ENCODE measurements at regions not wholly inside any gene's neighbourhood (a gene's known extent, or its start where the extent isn't known, plus 50 kb on each side); places are given as distances from the start of the nearest gene placed in this dataset.

- DNase-seq, result no peak
- in situ Hi-C loops (cut with HindIII; ENCODE audit: low pct_ligation_motif_present, low pct_unique_long_range_greater_than_20kb, low sequenced_read_pairs), result no loop called here
Observed at GRCh38 chr12:62130402-62130801, 129.8 kb upstream of the USP15 start.

- in situ Hi-C loops (cut with HindIII; ENCODE audit: low pct_ligation_motif_present, low pct_unique_long_range_greater_than_20kb, low sequenced_read_pairs), result no loop called here
- DNase-seq, result no peak
Observed at GRCh38 chr12:62130834-62131552, 129.2 kb upstream of the USP15 start.

DNA sequence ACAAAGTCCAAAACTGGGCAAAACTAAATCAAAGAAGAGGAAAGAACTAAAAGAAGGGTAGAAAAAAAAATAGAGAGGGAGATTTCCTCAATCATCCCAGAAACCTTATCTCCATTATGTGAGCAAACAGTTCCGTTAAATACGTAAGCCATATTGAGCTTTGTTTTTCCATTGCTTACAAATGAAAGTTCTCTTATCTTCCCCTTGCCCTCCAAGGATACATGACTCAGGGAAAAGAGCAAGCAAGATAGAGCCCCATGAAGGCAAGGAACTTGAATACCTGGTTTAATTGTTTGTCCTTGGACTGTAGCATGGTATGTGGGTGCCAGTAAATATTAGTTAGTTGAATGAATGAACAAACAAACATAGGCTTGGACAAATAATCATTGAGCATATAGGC lies 126.8 kb upstream of the USP15 start:
- no peak for DNase-seq
- in situ Hi-C loops (cut with HindIII; ENCODE audit: low pct_ligation_motif_present, low pct_unique_long_range_greater_than_20kb, low sequenced_read_pairs), result no loop called here

DNA sequence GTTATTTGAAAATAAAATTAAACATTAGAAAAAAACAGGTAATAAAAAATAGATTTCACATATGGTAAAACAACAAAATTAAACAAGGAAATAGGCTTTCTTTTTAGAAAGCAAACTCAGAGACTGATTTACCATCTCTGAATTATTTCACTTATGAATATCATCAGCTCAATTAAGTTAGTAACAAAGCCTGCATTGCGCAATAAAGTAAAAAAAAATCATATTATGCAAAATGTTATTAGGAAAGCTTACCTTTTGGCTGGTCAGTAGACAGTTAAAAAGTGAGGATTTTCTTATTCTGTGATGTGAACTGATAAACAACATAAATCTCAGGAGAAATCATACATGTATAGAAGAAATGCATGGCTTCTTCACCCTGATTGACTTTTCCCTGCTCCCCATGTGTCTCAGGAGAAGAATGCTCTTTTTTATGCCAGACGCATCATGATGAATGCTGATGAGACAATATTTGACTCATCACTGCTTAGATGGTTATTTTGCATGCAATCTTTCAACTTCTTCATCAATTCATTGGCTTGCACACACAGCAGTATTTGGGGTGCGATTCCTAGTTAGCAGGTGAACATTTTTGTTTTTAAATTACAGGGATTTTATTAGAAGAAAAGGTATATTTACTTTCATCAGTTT lies 124.5 kb upstream of the USP15 start:
- DNase-seq, result no peak
- in situ Hi-C loops (cut with HindIII; ENCODE audit: low pct_ligation_motif_present, low pct_unique_long_range_greater_than_20kb, low sequenced_read_pairs), result no loop called here

DNA sequence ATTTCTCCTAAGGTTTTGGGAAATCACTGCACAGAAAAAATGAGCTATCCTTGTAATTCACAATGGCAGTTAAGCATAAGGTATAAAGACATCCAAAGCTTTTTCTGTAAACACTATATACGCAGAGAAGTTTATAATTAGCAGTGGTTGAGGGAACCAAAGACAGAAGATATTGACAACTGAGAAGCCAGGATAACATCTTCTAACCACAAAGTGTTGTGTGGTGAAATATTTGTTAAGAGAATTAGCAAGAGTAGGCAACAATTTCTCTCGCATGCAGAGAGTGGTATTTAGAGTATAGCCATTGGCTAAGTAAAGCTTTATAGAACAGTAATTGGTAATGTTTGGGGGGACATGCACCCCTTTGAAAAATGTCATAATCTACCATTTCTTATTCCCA lies 123.7 kb upstream of the USP15 start:
- in situ Hi-C loops (cut with HindIII; ENCODE audit: low pct_ligation_motif_present, low pct_unique_long_range_greater_than_20kb, low sequenced_read_pairs), result no loop called here
- DNase-seq, result no peak

DNA sequence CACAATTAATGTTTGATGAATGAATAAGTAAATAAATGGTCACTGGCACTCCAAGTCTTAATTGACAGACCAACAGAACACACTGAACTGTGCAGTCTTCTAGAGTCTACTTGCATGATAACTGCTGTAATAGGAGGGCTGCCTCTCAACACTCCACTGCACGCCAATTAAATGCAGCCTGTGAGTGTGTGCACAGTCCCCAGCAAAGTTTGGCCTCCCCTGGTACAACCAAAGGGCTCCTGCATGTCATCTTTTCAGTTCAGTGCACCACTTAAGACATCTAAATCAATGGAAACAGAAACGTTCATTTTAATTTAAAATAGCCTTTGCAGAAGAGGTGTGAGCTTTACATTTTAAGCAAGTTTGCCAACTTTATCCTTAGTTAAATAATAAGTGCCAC lies 121.7 kb upstream of the USP15 start:
- DNase-seq, result no peak
- in situ Hi-C loops (cut with HindIII; ENCODE audit: low pct_ligation_motif_present, low pct_unique_long_range_greater_than_20kb, low sequenced_read_pairs), result no loop called here

DNA sequence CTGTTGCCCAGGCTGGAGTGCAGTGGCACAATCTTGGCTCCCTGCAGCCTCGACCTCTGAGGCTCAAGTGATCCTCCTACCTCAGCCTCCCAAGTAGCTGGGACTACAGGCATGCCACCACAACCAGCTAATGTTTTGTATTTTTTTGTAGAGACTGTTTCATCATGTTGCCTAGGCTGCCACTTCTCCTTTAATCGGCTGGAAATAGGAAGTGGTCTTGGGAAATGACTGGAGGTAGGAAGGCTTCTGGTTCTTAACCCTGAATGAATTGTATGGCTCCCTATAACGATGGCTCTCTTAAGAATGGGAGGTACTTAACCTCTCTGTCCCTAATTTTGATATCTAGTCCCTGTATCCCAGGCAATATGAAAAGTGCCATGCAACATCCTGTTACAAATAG lies 113.9 kb upstream of the USP15 start:
- no peak for DNase-seq
- in situ Hi-C loops (cut with HindIII; ENCODE audit: low pct_ligation_motif_present, low pct_unique_long_range_greater_than_20kb, low sequenced_read_pairs), result no loop called here

DNA sequence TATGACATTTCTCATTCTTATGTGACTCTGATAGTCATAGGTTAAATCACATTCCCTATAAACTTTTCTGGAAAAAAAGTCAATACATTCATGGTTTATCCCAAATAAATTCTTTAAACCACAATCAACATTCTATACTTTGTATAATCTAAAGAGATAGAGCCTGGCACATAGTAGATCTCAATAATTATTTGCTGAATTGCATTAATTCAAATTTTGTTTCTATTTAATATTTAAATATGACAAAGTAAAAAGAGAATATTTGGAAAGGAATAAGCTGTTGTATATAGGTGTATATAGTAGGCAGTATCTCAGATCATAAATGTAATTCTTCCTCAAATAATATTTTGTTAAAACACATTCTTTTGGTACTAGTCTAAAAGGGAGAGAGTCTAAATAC lies 102.2 kb upstream of the USP15 start:
- no peak for DNase-seq
- in situ Hi-C loops (cut with HindIII; ENCODE audit: low pct_ligation_motif_present, low pct_unique_long_range_greater_than_20kb, low sequenced_read_pairs), result no loop called here

GRCh38 chr12:62158461-62159360 lies 101.5 kb upstream of the USP15 start:
- in situ Hi-C loops (cut with HindIII; ENCODE audit: low pct_ligation_motif_present, low pct_unique_long_range_greater_than_20kb, low sequenced_read_pairs), result no loop called here
- DNase-seq, result no peak

DNA sequence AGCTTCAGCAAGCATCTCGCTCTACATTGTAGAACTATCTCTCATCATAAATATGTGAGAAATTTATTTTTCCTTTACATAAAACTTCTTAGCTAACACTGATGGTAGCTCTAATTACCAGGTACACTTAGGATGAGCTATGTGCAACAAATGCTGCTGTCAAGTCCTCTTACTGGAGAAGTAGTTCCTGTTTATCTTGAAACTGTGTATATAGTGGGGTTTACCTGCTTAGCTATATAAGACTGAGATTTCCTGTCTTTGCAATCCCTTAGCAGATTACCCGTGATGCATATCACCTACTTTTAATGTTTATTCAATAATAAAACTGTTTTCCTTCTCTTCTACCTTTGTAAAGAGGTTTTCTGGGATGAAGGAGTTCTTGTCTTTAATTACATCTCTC lies 98.0 kb upstream of the USP15 start:
- in situ Hi-C loops (cut with HindIII; ENCODE audit: low pct_ligation_motif_present, low pct_unique_long_range_greater_than_20kb, low sequenced_read_pairs), result no loop called here
- no peak for DNase-seq

DNA sequence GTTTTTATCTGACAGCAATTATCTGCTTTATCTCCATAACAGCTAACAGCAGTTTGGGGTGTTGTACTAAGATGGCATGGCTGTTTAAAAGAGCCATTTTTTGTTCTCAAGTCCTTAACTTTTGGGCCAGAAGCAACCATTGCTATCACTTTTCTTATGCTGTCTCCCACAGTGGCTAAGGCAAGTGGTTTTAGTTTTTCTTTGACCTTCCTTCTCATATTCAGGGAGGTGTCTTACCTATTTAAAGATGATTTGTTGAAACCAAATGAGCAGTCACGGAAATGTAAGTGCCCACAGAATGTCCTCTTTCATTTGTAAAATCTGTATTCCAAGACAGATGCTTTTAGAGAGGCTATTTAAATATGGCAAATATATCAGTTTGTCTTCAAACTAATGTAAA lies 96.8 kb upstream of the USP15 start:
- no peak for DNase-seq
- in situ Hi-C loops (cut with HindIII; ENCODE audit: low pct_ligation_motif_present, low pct_unique_long_range_greater_than_20kb, low sequenced_read_pairs), result no loop called here

- no peak for DNase-seq
- in situ Hi-C loops (cut with HindIII; ENCODE audit: low pct_ligation_motif_present, low pct_unique_long_range_greater_than_20kb, low sequenced_read_pairs), result no loop called here
Observed at GRCh38 chr12:62164036-62164435, 96.2 kb upstream of the USP15 start.

DNA sequence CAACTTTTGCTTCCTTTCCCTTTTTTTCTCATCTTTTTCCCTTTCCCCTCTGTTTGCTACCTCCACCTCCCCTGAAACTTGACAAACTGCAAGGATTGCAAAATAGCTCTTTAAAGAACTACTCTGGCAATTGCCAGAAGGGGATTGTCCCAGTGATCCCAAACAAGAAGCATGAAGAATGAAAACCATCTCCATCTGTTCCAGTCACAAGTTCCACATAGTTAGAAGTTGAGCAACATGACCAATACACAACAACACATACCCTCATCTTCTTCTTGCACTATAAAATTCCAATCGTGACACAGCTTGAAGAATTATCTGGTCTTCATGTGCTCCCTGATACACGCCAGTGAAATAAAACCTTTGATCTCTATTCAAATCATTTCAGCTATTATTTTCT lies 93.7 kb upstream of the USP15 start:
- DNase-seq, result no peak
- in situ Hi-C loops (cut with HindIII; ENCODE audit: low pct_ligation_motif_present, low pct_unique_long_range_greater_than_20kb, low sequenced_read_pairs), result no loop called here

DNA sequence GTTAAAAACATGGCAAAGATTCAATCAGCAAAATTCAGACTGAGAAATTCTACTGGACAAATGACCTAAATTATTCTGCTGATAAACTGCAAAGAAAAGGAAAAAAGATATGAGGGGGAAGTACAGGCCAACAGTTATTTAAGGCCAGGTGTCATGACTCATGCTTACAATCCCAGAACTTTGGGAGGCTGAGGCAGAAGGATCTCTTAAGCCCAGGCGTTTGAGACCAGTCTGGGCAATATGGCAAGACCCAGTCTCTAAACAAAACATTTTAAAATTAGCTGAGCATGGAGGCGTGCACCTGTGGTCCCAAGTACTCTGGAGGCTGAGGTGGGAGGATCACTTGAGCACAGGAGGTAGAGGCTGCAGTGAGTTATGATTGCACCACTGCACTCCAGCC lies 91.8 kb upstream of the USP15 start:
- in situ Hi-C loops (cut with HindIII; ENCODE audit: low pct_ligation_motif_present, low pct_unique_long_range_greater_than_20kb, low sequenced_read_pairs), result no loop called here
- DNase-seq, result no peak

DNA sequence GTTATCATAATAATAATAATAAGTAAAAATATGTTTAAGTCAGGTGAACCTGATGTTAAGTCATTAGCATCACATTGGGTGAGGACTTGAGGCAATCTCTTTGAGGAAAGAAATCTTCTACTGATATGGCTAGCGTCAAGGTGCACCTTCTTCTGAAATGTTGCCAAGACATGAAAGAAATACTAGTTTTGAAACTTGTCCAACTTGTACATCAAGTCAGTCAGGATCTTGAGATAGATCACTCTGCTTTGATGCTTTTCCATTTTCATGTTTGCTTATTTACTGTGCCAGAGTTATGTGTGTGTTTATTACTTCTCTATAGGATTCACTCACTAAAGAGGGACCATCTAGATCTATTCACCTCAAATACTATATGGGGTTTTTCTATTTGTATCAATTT lies 90.0 kb upstream of the USP15 start:
- in situ Hi-C loops (cut with HindIII; ENCODE audit: low pct_ligation_motif_present, low pct_unique_long_range_greater_than_20kb, low sequenced_read_pairs), result no loop called here
- no peak for DNase-seq

DNA sequence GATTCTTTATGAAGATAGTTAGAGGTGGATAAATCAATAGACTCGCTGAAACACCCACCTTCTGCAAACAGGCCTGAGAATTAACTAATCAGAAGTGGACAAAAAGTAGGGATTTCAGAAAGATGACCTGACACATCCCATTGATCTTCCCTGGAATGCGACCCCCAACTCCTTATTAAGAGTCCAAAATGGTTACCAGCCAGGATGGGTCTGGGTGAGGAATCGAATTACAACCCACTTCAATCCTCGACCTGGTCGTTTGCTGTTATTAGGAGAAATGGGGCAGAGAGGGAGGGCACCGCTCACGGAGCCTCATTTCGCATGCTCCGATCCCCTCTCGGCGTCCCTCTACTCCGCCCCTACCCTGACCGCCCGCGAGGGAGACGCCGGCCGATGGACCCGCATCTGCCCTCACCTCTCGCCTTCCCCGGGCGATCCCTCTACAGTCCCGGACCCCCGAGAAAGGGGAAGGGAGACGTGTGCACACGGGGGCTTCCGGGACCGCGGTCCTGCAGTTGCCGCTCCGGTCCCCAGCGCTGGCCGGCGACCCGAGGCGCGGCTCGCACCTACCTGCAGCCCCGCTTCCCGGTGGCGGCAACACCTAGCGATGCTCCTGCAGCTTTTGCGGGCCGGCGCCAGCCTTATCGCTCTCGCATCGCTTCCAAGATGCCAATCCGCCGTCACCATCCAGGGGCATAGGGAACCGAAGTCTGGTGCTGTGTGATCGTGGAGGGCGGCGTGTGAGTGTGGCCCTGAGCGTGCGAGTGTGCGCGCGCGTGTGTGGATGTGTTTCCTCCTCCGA lies 69.3 kb upstream of the USP15 start:
- DNase-seq, result no peak
- in situ Hi-C loops (cut with HindIII; ENCODE audit: low pct_ligation_motif_present, low pct_unique_long_range_greater_than_20kb, low sequenced_read_pairs), result no loop called here

DNA sequence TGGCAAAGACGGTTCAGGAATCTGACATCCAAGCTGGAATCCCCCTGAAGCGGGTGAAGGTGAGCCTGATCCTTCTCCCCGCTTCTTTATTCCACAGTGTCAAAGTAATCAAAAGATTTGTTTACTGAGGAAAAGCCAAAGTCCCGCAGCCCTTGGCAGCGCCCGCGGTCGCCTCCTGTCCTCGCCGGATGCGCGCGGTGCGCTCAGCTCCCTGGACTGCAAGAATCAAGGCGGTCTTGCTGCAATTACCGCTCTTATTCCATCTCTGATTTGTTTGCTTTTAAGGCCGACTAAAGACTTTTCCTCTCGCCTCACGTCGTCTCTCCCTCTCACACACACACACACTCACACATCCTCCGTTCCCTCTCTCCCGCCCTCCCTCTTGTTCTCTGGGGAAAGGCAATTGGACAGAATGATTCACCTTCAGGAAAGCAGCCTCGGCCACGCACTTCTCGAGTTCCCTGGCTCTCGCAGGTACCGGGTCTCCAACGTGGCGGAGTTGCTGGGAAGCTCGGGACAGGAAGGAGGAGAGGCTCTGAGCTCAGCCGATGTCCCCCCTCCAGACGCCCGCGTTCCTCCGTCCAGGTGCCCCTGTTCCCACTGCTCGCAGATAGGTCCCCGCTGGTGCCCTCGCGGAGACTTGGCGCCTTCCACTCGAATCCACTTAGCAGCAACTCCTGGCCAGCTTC lies 68.6 kb upstream of the USP15 start:
- in situ Hi-C loops (cut with HindIII; ENCODE audit: low pct_ligation_motif_present, low pct_unique_long_range_greater_than_20kb, low sequenced_read_pairs), result no loop called here
- no peak for DNase-seq

GRCh38 chr12:62192180-62192902 lies 67.9 kb upstream of the USP15 start:
- DNase-seq, result peak; percentile 86
- in situ Hi-C loops (cut with HindIII; ENCODE audit: low pct_ligation_motif_present, low pct_unique_long_range_greater_than_20kb, low sequenced_read_pairs), result no loop called here

All from ACHN (cell line).